ENCODE measurements at regions not wholly inside any gene's neighbourhood (a gene's known extent, or its start where the extent isn't known, plus 50 kb on each side); places are given as distances from the start of the nearest gene placed in this dataset.
"Not testable (repeated sequence)": the region's sequence is repeated elsewhere in the genome, so short reads cannot be mapped to it uniquely, and the experiment has no call there.

DNA sequence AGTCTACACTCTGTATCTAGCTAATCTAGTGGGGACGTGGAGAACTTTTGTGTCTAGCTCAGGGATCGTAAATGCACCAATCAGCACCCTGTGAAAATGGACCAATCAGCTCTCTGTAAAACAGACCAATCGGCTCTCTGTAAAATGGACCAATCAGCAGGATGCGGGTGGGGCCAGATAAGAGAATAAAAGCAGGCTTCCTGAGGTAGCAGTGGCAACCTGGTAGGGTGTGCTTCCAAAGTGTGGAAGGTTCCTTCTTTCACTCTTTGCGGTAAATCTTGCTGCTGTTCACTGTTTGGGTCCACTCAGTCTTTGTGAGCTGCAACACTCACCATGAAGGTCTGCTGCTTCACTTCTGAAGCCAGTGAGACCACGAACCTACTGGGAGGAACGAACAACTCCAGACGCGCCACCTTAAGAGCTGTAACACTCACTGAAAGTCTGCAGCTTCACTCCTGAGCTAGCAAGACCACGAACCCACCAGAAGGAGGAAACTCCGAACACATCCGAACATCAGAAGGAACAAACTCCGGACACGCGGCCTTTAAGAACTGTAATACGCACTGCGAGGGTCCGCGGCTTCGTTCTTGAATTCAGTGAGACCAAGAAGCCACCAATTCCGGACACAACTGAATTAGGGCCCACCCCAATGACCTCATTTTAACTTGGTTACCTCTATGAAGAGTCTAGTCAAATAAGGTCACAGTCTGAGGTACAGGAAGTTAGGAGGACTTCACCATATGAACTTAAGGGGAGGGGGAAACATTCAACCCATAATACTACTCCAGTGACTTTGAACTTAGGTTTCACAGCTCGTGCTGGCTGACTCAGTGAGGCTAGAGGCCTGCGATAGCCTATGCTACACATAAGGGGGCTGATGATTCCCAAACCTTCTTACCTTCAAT is 59.8 kb upstream of the LPGAT1 start:
- not testable (repeated sequence) for DNase-seq

DNA sequence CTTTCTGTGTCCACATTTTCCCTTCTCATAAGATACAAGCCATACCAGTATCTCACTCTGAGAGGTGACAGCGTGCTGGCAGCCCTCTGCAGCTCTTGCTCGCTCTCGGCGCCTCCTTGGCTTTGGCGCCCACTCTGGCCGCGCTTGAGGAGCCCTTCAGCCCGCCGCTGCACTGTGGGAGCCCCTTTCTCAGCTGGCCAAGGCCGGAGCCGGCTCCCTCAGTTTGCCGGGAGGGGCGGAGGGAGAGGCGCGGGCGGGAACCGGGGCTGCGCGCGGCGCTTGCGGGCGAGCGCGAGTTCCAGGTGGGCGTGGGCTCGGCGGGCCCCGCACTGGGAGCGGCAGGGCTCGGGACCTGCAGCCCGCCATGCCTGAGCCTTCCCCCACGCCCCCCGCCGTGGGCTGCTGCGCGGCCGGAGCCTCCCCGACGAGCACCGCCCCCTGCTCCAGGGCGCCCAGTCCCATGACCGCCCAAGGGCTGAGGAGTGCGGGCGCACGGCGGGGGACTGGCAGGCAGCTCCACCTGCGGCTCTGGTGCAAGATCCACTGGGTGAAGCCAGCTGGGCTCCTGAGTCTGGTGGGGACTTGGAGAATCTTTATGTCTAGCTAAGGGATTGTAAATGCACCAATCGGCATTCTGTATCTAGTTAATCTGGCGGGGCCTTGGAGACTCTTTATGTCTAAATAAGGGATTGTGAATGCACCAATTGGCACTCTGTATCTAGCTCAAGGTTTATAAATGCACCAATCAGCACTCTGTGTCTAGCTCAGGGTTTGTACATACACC is 58.9 kb upstream of the LPGAT1 start:
- DNase-seq = not testable (repeated sequence)

DNA sequence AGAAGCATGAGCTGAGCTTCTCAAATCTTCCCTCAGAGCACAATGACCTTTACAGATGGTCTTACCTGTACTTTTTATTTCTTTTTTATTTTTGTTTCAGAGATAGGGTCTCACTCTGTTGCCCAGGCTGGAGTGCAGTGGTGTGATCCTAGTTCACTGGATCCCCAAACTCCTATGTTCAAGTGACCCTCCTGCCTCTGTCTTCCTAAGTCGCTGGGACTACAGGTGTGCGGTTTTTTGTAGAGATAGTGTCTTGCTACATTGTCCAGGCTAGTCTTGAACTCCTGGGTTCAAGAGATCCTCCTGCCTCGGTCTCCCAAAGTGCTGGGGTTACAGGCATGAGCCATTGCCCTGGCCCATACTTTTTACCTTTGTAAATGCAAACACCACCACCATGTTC is 56.0 kb upstream of the LPGAT1 start:
- DNase-seq = no peak

DNA sequence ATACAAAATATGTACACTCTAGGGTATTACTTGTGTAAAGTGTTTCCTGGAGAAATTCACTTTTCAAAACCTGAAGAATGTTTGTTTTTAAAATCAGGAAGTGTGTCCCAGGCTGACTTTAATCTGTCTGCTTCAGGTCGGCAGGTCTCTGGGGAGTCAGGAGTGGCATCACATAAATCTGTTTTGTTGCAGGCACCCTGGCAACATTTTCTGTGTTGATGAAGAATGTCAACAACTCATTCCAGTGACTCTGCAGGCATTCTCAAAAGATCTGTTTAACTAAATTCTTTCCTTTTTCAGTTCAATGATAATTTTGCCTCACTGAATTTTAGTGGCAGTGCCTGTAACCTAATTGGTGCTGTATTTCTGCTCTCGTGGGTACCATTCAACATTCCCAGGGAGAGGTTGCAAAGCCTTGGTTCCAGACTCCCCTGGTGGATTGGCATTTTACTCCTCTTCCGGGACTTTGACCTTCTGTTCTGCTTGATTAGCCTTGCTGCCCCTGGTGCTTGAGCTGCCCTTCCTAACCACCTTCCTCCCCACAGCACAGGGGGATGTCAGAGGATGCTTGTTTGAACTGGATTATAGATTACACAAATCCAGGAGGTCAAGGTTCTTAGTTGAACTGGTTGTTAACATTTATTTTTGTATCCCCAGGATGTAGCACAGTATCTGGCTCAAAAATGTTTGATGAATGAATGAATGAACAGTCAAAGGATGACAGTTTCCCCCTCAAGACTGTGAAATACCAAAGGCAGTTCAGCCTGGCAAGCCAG is 55.4 kb upstream of the LPGAT1 start:
- DNase-seq = peak; percentile 46

DNA sequence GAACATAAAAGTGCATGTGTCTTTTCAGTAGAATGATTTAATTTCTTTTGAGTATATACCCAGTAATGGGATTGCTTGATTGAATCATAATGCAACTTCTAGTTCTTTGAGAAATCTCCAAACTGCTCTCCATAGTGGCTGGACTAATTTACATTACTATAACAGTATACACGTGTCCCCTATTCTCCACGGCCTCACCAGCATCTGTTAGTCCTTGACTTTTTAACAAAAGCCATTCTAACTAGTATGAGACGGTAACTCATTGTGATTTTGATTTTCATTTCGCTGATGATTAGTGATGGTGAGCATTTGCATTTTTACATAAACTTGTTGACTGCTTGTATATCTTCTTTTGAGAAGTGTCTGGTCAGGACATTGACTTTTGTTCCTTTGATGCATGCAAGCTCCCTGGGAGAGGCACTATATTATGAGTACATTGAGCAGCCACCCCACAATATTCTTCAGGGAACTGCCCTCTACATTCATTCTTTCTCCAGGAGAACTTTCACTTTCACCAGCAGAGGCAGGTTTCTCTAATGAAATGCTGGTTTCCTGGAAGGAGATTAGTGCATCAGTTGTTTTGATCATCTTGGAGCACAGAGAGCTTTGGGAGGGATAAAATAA is 51.9 kb upstream of the LPGAT1 start:
- no peak for DNase-seq
